ENCODE measurements at regions not wholly inside any gene's neighbourhood (a gene's known extent, or its start where the extent isn't known, plus 50 kb on each side); places are given as distances from the start of the nearest gene placed in this dataset.

DNA sequence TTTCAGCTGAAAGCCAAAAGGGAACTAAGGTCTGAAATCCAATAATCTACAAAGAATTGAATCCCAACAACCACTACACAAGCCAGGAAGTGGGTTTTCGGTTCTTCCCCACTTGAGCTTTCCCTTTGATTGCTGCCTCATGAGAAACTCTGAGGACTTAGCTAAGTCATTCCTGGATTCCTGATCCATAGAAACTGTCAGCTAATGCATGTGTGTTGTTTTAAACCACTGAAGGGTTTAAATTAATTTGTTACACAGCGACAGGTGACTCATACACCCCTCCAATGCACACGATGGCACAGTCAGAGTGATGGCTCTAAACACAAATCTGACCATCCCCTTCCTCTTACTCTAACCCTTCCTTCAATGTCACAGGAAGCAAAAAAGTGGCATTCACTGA, 282.9 kb downstream of the RAB28 start (continued):
- TF ChIP-seq, protein P1, sequence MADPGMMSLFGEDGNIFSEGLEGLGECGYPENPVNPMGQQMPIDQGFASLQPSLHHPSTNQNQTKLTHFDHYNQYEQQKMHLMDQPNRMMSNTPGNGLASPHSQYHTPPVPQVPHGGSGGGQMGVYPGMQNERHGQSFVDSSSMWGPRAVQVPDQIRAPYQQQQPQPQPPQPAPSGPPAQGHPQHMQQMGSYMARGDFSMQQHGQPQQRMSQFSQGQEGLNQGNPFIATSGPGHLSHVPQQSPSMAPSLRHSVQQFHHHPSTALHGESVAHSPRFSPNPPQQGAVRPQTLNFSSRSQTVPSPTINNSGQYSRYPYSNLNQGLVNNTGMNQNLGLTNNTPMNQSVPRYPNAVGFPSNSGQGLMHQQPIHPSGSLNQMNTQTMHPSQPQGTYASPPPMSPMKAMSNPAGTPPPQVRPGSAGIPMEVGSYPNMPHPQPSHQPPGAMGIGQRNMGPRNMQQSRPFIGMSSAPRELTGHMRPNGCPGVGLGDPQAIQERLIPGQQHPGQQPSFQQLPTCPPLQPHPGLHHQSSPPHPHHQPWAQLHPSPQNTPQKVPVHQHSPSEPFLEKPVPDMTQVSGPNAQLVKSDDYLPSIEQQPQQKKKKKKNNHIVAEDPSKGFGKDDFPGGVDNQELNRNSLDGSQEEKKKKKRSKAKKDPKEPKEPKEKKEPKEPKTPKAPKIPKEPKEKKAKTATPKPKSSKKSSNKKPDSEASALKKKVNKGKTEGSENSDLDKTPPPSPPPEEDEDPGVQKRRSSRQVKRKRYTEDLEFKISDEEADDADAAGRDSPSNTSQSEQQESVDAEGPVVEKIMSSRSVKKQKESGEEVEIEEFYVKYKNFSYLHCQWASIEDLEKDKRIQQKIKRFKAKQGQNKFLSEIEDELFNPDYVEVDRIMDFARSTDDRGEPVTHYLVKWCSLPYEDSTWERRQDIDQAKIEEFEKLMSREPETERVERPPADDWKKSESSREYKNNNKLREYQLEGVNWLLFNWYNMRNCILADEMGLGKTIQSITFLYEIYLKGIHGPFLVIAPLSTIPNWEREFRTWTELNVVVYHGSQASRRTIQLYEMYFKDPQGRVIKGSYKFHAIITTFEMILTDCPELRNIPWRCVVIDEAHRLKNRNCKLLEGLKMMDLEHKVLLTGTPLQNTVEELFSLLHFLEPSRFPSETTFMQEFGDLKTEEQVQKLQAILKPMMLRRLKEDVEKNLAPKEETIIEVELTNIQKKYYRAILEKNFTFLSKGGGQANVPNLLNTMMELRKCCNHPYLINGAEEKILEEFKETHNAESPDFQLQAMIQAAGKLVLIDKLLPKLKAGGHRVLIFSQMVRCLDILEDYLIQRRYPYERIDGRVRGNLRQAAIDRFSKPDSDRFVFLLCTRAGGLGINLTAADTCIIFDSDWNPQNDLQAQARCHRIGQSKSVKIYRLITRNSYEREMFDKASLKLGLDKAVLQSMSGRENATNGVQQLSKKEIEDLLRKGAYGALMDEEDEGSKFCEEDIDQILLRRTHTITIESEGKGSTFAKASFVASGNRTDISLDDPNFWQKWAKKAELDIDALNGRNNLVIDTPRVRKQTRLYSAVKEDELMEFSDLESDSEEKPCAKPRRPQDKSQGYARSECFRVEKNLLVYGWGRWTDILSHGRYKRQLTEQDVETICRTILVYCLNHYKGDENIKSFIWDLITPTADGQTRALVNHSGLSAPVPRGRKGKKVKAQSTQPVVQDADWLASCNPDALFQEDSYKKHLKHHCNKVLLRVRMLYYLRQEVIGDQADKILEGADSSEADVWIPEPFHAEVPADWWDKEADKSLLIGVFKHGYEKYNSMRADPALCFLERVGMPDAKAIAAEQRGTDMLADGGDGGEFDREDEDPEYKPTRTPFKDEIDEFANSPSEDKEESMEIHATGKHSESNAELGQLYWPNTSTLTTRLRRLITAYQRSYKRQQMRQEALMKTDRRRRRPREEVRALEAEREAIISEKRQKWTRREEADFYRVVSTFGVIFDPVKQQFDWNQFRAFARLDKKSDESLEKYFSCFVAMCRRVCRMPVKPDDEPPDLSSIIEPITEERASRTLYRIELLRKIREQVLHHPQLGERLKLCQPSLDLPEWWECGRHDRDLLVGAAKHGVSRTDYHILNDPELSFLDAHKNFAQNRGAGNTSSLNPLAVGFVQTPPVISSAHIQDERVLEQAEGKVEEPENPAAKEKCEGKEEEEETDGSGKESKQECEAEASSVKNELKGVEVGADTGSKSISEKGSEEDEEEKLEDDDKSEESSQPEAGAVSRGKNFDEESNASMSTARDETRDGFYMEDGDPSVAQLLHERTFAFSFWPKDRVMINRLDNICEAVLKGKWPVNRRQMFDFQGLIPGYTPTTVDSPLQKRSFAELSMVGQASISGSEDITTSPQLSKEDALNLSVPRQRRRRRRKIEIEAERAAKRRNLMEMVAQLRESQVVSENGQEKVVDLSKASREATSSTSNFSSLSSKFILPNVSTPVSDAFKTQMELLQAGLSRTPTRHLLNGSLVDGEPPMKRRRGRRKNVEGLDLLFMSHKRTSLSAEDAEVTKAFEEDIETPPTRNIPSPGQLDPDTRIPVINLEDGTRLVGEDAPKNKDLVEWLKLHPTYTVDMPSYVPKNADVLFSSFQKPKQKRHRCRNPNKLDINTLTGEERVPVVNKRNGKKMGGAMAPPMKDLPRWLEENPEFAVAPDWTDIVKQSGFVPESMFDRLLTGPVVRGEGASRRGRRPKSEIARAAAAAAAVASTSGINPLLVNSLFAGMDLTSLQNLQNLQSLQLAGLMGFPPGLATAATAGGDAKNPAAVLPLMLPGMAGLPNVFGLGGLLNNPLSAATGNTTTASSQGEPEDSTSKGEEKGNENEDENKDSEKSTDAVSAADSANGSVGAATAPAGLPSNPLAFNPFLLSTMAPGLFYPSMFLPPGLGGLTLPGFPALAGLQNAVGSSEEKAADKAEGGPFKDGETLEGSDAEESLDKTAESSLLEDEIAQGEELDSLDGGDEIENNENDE (IDR thresholded peaks at IDR 0.05; ENCODE audit: insufficient replicate concordance, low read length) = no peak
